ENCODE measurements at regions not wholly inside any gene's neighbourhood (a gene's known extent, or its start where the extent isn't known, plus 50 kb on each side); places are given as distances from the start of the nearest gene placed in this dataset.

GRCh38 chr5:71865665-71866320 is 146.7 kb downstream of the CARTPT start:
- DNase-seq = no peak

- DNase-seq = no peak
Measured at GRCh38 chr5:71872311-71872864, 153.3 kb downstream of the CARTPT start.

- DNase-seq = no peak
Measured at GRCh38 chr5:71873191-71873591, 154.1 kb downstream of the CARTPT start.

GRCh38 chr5:71874521-71874920 is 155.4 kb downstream of the CARTPT start:
- DNase-seq = no peak

- no peak for DNase-seq
Measured at GRCh38 chr5:71877511-71877910, 158.4 kb downstream of the CARTPT start.

- DNase-seq = no peak
Measured at GRCh38 chr5:71880536-71880935, 161.5 kb downstream of the CARTPT start.

GRCh38 chr5:71882826-71883741 is 164.0 kb downstream of the CARTPT start:
- no peak for DNase-seq

- no peak for DNase-seq
Measured at GRCh38 chr5:71883742-71884103, 164.6 kb downstream of the CARTPT start.

GRCh38 chr5:71884926-71885325 is 165.9 kb downstream of the CARTPT start:
- no peak for DNase-seq

GRCh38 chr5:71886406-71886805 is 167.3 kb downstream of the CARTPT start:
- DNase-seq = no peak

GRCh38 chr5:71887680-71888079 is 168.6 kb downstream of the CARTPT start:
- DNase-seq = no peak

- DNase-seq = no peak
Measured at GRCh38 chr5:71891406-71891805, 172.3 kb downstream of the CARTPT start.

GRCh38 chr5:71891856-71892255 is 172.8 kb downstream of the CARTPT start:
- DNase-seq = no peak

- no peak for DNase-seq
Measured at GRCh38 chr5:71892641-71893365, 173.7 kb downstream of the CARTPT start.

- no peak for DNase-seq
Measured at GRCh38 chr5:71893451-71893850, 174.4 kb downstream of the CARTPT start.

GRCh38 chr5:71894091-71894490 is 175.0 kb downstream of the CARTPT start:
- no peak for DNase-seq

GRCh38 chr5:71895546-71895945 is 176.5 kb downstream of the CARTPT start:
- no peak for DNase-seq

GRCh38 chr5:71899865-71900342 is 180.8 kb downstream of the CARTPT start:
- DNase-seq = no peak

- no peak for DNase-seq
Measured at GRCh38 chr5:71903808-71904207, 184.7 kb downstream of the CARTPT start.

- DNase-seq = no peak
Measured at GRCh38 chr5:71904852-71905251, 185.8 kb downstream of the CARTPT start.

GRCh38 chr5:71905834-71906711 is 187.0 kb downstream of the CARTPT start:
- DNase-seq = no peak

- no peak for DNase-seq
Measured at GRCh38 chr5:71907001-71907588, 188.0 kb downstream of the CARTPT start.

Data from CD4-positive, alpha-beta T cell treated with Interferon gamma for 1 hour (primary cell).